GM12878 (cell line): ENCODE measurements at regions not wholly inside any gene's neighbourhood (a gene's known extent, or its start where the extent isn't known, plus 50 kb on each side); places are given as distances from the start of the nearest gene placed in this dataset.

ENCODE experiments used
- ATAC-seq: fragments of 200-7000 bp; cut with Tn5 transposase; 3 replicates; pipeline ENCODE4 v1.9.1; 2020; ENCODE audit warnings: mild to moderate bottlenecking, moderate library complexity
- BruUV-seq: library from RNA; stranded (reverse); fragments of 400-500 nt; replicated peaks from 2 replicates; lab custom pipeline; 2021; lab: Mats Ljungman, UMichigan
- CTCF ChIA-PET: fragments of 300-600 bp; sonication (Branson Sonifier 250); formaldehyde crosslinking; extraction: SDS; loops from one replicate; lab custom pipeline; 2021; ENCODE audit warnings: inconsistent platforms; lab: Yijun Ruan, JAX
- POLR2A ChIA-PET: fragments of 350-600 bp; formaldehyde crosslinking; extraction: SDS; loops from one replicate; lab custom pipeline; 2021; ENCODE audit warnings: inconsistent platforms; lab: Charles Lee
- RAD21 ChIA-PET: fragments of 300-600 bp; sonication (Branson Sonifier 250); formaldehyde crosslinking; loops from one replicate; lab custom pipeline; 2023; ENCODE audit warnings: antibody characterized with exemption; ENCODE audit not compliant: unreplicated experiment; lab: Charles Lee
- SMC1A ChIA-PET: fragments of 300-600 bp; sonication (Branson Sonifier 250); formaldehyde crosslinking; loops from one replicate; lab custom pipeline; 2023; ENCODE audit not compliant: unreplicated experiment, uncharacterized antibody; lab: Charles Lee
- DNase-seq: peaks from one replicate; pipeline ENCODE4 v3.0.0-alpha.2; 2011; ENCODE audit warnings: low read depth, low spot score
- FAIRE-seq: peaks from 3 replicates; lab custom pipeline; 2011; peaks lifted over from hg19 to GRCh38; lab: Jason Lieb, UNC
- H2AFZ ChIP-seq: 2 replicates; pipeline ENCODE4 v1.6.0; 2011; ENCODE audit warnings: low read depth, low read length, control low read depth; ENCODE audit not compliant: control insufficient read depth
- H3K27ac ChIP-seq: 2 replicates; pipeline ENCODE4 v1.5.1; 2011; ENCODE audit warnings: control low read depth; ENCODE audit not compliant: control insufficient read depth, insufficient read depth
- H3K27me3 ChIP-seq, 2 experiments: replicated peaks in 1 of 2; 2 replicates each; pipeline versions ENCODE4 v1.6.0 to v1.6.1; 2011; ENCODE audit warnings: low read length in 1 of 2; ENCODE audit not compliant: control insufficient read depth in 2 of 2, insufficient read depth in 2 of 2
- H3K36me3 ChIP-seq, 2 experiments: 2 replicates each; pipeline ENCODE4 v1.5.1; 2011; ENCODE audit warnings: low read length in 1 of 2; ENCODE audit not compliant: control insufficient read depth in 2 of 2, insufficient read depth in 2 of 2
- H3K4me1 ChIP-seq: 2 replicates; pipeline ENCODE4 v1.6.1; 2011; ENCODE audit warnings: mild to moderate bottlenecking, low read length, moderate library complexity, mixed read lengths; ENCODE audit not compliant: control insufficient read depth, insufficient read depth
- H3K4me2 ChIP-seq: 2 replicates; pipeline ENCODE4 v1.6.0; 2011; ENCODE audit warnings: control low read depth; ENCODE audit not compliant: control insufficient read depth, insufficient read depth
- H3K4me3 ChIP-seq: fragments of 200-600 bp; sonication (generic); 2 replicates; pipeline ENCODE4 v1.5.1; 2016
- H3K79me2 ChIP-seq: 2 replicates; pipeline ENCODE4 v1.6.0; 2011; ENCODE audit warnings: low read length; ENCODE audit not compliant: control insufficient read depth, insufficient read depth
- H3K9ac ChIP-seq: 2 replicates; pipeline ENCODE4 v1.8.0; 2011; ENCODE audit warnings: low read length, control low read depth, mixed read lengths; ENCODE audit not compliant: control insufficient read depth, insufficient read depth
- H3K9me3 ChIP-seq: replicated peaks from 3 replicates; pipeline ENCODE4 v1.5.1; 2011; ENCODE audit warnings: mild to moderate bottlenecking, low read length; ENCODE audit not compliant: control insufficient read depth, insufficient read depth
- H4K20me1 ChIP-seq: 2 replicates; pipeline ENCODE4 v1.6.0; 2011; ENCODE audit not compliant: control insufficient read depth, insufficient read depth
- CBX3 ChIP-seq: fragments of 200-600 bp; sonication (generic); IDR thresholded peaks from 2 replicates; pipeline ENCODE4 v1.6.1; 2016; ENCODE audit warnings: low read depth, borderline replicate concordance
- CEBPB ChIP-seq, 2 experiments: fragments of 150-350 bp in 1 of 2; IDR thresholded peaks; 2 replicates each; pipeline ENCODE4 v1.6.1; 2012 to 2014; ENCODE audit warnings: low read depth in 2 of 2, low read length in 2 of 2, borderline replicate concordance in 1 of 2, inconsistent platforms in 1 of 2
- E2F4 ChIP-seq: IDR thresholded peaks from 2 replicates; pipeline ENCODE4 v1.6.1; 2012; ENCODE audit warnings: low read depth, low read length, improper control_type of control experiment
- EED ChIP-seq: sonication (generic); IDR thresholded peaks from 2 replicates; pipeline ENCODE4 v1.6.1; 2016; ENCODE audit warnings: antibody characterized with exemption, low read depth
- HDGF ChIP-seq: fragments of 450-650 bp; IDR thresholded peaks from 2 replicates; pipeline ENCODE4 v1.6.1; 2016; ENCODE audit warnings: antibody characterized with exemption
- IKZF1 ChIP-seq: fragments of 450-650 bp; conservative IDR thresholded peaks from 2 replicates; pipeline ENCODE4 v1.6.1; 2017; ENCODE audit warnings: antibody characterized with exemption, mild to moderate bottlenecking
- JUNB ChIP-seq: IDR thresholded peaks from 2 replicates; pipeline ENCODE4 v1.6.1; 2016; ENCODE audit warnings: antibody characterized with exemption, mild to moderate bottlenecking
- NBN ChIP-seq: fragments of 450-650 bp; IDR thresholded peaks from 2 replicates; pipeline ENCODE4 v1.6.1; 2016
- NFYA ChIP-seq: IDR thresholded peaks from 2 replicates; pipeline ENCODE4 v1.6.1; 2011; ENCODE audit warnings: low read depth, mild to moderate bottlenecking, low read length, improper control_type of control experiment, borderline replicate concordance
- RB1 ChIP-seq: fragments of 450-650 bp; formaldehyde crosslinking; IDR thresholded peaks from 2 replicates; pipeline ENCODE4 v1.6.1; 2017; ENCODE audit warnings: mild to moderate bottlenecking, borderline replicate concordance
- RELB ChIP-seq: fragments of 450-650 bp; IDR thresholded peaks from 2 replicates; pipeline ENCODE4 v1.6.1; 2017; ENCODE audit warnings: low read depth, mild to moderate bottlenecking, moderate library complexity
- STAT1 ChIP-seq: fragments of 450-650 bp; conservative IDR thresholded peaks from 2 replicates; pipeline ENCODE4 v1.6.1; 2014; ENCODE audit warnings: antibody characterized with exemption, mild to moderate bottlenecking
- ZZZ3 ChIP-seq: IDR thresholded peaks from 2 replicates; pipeline ENCODE4 v1.6.1; 2011; ENCODE audit warnings: low read depth; ENCODE audit not compliant: control insufficient read depth, insufficient read length
- whole genome bisulfite sequencing: methylation state at CpG from one replicate; pipeline ENCODE4 v1.1.6; 2016; ENCODE audit warnings: low lambda C conversion rate; ENCODE audit not compliant: insufficient replicate concordance, insufficient coverage; ENCODE audit errors: missing lambda C conversion rate; 5-methylcytosine and 5-hydroxymethylcytosine counted together
- in situ Hi-C: fragments of 300-500 bp; cut with MboI; formaldehyde crosslinking; loops from 9 replicates; pipeline ENCODE4 v1.14.3; 2018; ENCODE audit warnings: mixed read lengths
- intact Hi-C: fragments of 100-400 bp; cut with micrococcal nuclease; formaldehyde crosslinking; loops from one replicate; pipeline ENCODE4 v1.14.2; 2022; ENCODE audit not compliant: unreplicated experiment
- TF ChIP-seq, protein P1 (sequence below): fragments of 450-650 bp; IDR thresholded peaks from 2 replicates; pipeline ENCODE4 v1.6.1; 2016; ENCODE audit warnings: mild to moderate bottlenecking, moderate library complexity, borderline replicate concordance
- TF ChIP-seq, protein P2 (sequence below): IDR thresholded peaks from 2 replicates; pipeline ENCODE4 v1.6.1; 2011; ENCODE audit warnings: low read depth, mild to moderate bottlenecking, low read length, moderate library complexity, borderline replicate concordance; ENCODE audit errors: extremely low read depth
- TF ChIP-seq, protein P3 (sequence below): IDR thresholded peaks from 2 replicates; pipeline ENCODE4 v1.6.1; 2011; ENCODE audit warnings: low read depth, low read length, improper control_type of control experiment, borderline replicate concordance

GRCh38 chr2:16107246-16107645 is 166.9 kb downstream of the MYCN start:
- ChIA-PET POLR2A (no interaction called here), RAD21 (no interaction called here), SMC1A (no interaction called here), CTCF (no interaction called here)
- Histone ChIP-seq H3K36me3 (no peaks in the 10 kb centered on the region), H4K20me1 (no peaks in the 10 kb centered on the region), H3K9ac (no peak overlapping the region), H3K4me3 (no peak overlapping the region), H3K79me2 (no peaks in the 10 kb centered on the region), H3K27ac (no peak overlapping the region), H3K27me3 (no peaks in the 10 kb centered on the region; a peak in 1 of 4 replicates), H3K9me3 (no peaks in the 10 kb centered on the region), H2AFZ (no peak overlapping the region), H3K4me2 (no peak overlapping the region), H3K4me1 (no peaks in the 10 kb centered on the region)
- 45% methylated on average over 6 of the region's 6 CpGs for whole genome bisulfite sequencing
- intact Hi-C loops (no loop called here), in situ Hi-C loops (no loop called here)
- ATAC-seq: no peak
- DNase-seq: no peak
- no TSS peak for BruUV-seq
- FAIRE-seq: no peak
- TF ChIP-seq RB1 (no peak), CEBPB (IDR thresholded peaks at IDR 0.05; ENCODE audit: borderline replicate concordance in 1 of 2, low read depth in 2 of 2, low read length in 2 of 2) (no peak), HDGF (no peak), NBN (no peak), E2F4 (no peak), EED (no peak), STAT1 (no peak), IKZF1 (no peak), RELB (no peak), JUNB (no peak), ZZZ3 (no peak), NFYA (no peak), CBX3 (no peak)
- TF ChIP-seq, protein P1, sequence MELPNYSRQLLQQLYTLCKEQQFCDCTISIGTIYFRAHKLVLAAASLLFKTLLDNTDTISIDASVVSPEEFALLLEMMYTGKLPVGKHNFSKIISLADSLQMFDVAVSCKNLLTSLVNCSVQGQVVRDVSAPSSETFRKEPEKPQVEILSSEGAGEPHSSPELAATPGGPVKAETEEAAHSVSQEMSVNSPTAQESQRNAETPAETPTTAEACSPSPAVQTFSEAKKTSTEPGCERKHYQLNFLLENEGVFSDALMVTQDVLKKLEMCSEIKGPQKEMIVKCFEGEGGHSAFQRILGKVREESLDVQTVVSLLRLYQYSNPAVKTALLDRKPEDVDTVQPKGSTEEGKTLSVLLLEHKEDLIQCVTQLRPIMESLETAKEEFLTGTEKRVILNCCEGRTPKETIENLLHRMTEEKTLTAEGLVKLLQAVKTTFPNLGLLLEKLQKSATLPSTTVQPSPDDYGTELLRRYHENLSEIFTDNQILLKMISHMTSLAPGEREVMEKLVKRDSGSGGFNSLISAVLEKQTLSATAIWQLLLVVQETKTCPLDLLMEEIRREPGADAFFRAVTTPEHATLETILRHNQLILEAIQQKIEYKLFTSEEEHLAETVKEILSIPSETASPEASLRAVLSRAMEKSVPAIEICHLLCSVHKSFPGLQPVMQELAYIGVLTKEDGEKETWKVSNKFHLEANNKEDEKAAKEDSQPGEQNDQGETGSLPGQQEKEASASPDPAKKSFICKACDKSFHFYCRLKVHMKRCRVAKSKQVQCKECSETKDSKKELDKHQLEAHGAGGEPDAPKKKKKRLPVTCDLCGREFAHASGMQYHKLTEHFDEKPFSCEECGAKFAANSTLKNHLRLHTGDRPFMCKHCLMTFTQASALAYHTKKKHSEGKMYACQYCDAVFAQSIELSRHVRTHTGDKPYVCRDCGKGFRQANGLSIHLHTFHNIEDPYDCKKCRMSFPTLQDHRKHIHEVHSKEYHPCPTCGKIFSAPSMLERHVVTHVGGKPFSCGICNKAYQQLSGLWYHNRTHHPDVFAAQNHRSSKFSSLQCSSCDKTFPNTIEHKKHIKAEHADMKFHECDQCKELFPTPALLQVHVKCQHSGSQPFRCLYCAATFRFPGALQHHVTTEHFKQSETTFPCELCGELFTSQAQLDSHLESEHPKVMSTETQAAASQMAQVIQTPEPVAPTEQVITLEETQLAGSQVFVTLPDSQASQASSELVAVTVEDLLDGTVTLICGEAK: no peak
- TF ChIP-seq, protein P2, sequence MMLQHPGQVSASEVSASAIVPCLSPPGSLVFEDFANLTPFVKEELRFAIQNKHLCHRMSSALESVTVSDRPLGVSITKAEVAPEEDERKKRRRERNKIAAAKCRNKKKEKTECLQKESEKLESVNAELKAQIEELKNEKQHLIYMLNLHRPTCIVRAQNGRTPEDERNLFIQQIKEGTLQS: no peak
- TF ChIP-seq, protein P3, sequence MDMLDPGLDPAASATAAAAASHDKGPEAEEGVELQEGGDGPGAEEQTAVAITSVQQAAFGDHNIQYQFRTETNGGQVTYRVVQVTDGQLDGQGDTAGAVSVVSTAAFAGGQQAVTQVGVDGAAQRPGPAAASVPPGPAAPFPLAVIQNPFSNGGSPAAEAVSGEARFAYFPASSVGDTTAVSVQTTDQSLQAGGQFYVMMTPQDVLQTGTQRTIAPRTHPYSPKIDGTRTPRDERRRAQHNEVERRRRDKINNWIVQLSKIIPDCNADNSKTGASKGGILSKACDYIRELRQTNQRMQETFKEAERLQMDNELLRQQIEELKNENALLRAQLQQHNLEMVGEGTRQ: no peak
